SIG-M5 treated with dmso at 0.1 percent for 504 hours (cell line): ENCODE measurements at regions not wholly inside any gene's neighbourhood (a gene's known extent, or its start where the extent isn't known, plus 50 kb on each side); places are given as distances from the start of the nearest gene placed in this dataset.

Experiments
- DNase-seq: peaks from one replicate; lab custom pipeline; 2025; ENCODE audit not compliant: unreplicated experiment; lab: John Stamatoyannopoulos, UW

DNA sequence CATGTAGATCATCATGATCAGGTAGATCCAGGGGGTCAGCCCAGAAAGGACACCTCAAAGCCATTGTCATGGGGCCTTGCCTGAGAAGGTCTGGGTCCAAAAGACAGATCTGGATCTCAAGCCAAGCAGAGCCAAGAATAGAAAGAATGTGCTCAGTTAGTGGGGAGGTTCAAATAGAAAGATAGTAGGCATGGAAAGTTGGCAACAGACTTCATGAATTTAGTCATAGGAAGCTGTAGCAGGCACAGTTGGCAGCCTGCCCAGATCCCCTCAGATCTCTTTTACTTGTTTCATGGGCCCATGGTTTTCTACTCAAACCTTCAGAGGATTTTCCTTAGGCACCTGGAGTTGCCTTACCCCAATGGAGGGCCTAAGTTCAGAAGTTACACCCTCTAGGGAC is 767.0 kb downstream of the SLC4A3 start:
- DNase-seq: no peak

GRCh38 chr2:220396287-220396686 is 768.9 kb downstream of the SLC4A3 start:
- no peak for DNase-seq

DNA sequence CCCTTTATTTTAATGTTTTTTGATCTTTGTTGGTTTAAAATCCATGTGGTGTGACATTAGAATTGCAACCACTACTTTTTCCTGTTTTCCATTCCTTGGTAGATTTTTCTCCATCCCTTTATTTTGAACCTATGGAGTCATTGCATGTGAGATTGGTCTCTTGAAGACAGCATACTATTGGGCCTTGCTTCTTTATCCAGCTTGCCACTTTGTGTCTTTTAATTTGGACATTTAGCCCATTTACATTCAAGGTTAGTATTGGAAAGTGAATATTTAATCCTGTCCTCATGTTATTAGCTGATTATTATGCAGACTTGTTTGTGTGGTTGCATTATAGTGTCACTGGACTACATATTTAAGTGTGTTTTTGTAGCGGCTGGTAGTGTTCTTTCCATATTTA is 782.9 kb downstream of the SLC4A3 start:
- DNase-seq: no peak

DNA sequence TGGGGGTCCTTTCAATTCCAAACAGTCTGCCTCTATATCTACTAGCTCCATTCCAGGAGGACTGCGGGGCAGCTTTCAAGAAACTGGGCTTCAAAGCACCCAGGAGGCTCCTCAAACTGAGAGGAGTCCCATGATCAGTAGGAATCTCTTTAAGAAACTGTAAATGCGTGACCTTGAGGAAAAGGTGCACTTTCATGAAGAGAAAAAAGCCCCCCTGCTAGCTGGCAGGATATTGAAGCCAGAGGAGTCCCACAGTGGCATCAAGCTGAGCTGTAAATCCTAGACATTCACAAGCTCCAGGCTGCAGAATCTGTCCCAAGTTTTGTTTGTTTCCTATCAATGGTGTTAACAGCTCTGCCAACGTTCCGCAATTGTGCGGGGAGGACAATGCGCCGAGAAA is 790.1 kb downstream of the SLC4A3 start:
- DNase-seq: no peak

DNA sequence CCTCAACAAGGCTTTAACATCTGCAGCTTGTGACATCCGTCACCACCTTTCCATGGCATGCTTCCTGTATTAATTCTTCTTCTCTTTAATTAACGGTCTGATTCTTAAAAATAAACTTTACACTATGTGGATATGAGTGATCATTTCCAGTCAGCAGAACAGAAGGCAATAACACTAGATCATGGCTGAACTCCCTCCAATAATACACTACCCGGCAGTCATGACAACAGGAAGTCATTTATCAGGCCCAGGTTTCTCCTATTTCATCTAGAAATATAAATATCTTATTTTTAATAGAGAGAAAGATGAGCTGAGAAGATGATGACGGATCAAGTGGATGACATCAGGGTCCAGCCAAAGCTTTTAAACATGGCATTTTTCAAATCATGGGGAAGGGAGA is 792.2 kb downstream of the SLC4A3 start:
- DNase-seq: no peak

GRCh38 chr2:220420820-220421219 is 793.4 kb downstream of the SLC4A3 start:
- no peak for DNase-seq

- no peak for DNase-seq
Observed at GRCh38 chr2:220422676-220423075, 795.2 kb downstream of the SLC4A3 start.

GRCh38 chr2:220424561-220424960 is 797.1 kb downstream of the SLC4A3 start:
- no peak for DNase-seq

- no peak for DNase-seq
Observed at GRCh38 chr2:220432645-220433044, 805.2 kb downstream of the SLC4A3 start.

DNA sequence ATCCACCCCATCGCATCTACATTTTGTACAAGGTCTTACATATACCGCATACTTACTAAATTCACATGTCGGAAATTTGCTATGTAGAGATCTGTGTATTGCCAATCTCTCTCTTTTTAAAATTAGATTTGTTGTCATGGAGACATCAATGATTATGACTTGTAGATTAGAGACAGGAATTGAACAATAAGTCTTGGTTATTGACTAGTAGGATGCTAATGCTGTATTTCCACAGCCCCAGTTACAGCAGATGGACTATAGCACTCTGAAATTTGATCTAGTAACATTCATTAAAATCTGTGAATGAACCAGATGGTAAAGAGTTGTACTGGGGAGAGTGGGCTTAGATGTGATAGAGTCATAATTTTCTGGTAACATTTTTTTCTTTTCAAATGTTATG is 805.7 kb downstream of the SLC4A3 start:
- no peak for DNase-seq

- DNase-seq: no peak
Observed at GRCh38 chr2:220434385-220434784, 807.0 kb downstream of the SLC4A3 start.

DNA sequence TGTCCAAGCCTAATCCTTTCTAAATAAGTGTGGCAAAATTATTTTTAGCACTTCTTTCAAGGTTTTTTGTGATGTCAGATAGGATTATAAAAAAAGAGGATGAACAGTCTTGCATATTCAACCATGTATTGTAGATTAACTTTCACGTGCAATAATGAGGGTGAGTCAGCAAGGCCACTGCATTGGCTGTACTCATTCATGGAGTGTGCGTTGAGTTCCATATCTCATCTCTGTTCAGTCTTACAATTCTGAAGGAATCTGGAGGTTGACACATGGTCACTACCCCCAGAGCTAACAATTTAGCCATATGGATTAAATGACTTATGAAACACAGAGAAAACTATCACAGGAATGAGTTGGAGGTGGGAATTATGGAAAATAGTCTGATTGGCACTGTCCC is 810.5 kb downstream of the SLC4A3 start:
- no peak for DNase-seq

DNA sequence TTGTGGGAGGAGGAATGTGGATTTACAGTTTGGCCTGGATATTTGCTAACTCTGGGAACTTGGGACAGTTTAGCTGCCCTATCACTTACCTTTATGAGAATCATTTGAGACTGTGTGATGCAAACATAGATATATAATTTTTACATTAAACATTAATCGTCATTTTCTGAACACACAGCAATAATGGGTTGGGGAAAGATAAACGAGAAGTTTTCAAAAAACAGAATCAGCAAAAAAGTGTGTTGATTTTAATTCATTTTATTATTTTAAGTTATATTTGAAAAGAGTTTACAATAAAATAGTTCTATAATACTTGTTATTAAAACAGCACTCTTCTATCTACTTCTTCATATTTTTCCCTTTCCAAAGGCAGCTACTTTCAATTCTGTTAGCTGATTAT is 813.3 kb downstream of the SLC4A3 start:
- DNase-seq: no peak

GRCh38 chr2:220441404-220441803 is 814.0 kb downstream of the SLC4A3 start:
- DNase-seq: no peak

GRCh38 chr2:220442012-220442411 is 814.6 kb downstream of the SLC4A3 start:
- DNase-seq: no peak

DNA sequence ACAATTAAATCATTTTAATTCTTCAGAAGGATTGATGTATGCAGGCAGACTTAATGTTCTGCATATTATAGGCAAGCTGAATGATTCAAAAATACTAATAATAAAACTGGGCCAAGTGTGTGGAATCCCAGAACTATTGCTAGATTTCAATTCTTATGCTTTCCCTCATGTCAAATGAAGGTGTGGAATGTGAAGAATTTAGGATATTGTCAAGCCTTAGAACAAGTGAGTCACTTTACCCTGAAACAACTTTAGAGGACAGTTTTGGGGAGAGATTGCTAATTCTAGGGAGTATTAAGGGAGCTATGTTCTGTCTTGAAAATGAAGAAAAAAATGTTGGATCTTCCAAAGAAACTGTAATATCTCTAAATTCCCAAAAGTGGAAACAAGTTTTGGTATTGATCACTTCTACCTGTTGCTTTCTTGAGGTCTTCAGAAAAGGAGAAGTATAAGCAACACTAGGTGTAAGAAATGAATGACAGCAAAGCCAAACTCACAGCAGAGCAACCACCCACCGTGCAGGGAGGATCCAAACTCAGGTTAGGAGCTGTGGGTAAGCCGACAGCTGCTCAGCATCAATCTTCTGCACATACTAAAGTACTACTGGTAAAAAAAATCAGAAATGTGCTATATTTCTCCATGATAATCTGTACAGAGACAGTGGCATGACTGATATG is 818.1 kb downstream of the SLC4A3 start:
- no peak for DNase-seq

- DNase-seq: no peak
Observed at GRCh38 chr2:220446106-220446712, 818.8 kb downstream of the SLC4A3 start.

GRCh38 chr2:220450846-220451245 is 823.4 kb downstream of the SLC4A3 start:
- no peak for DNase-seq

- no peak for DNase-seq
Observed at GRCh38 chr2:220451438-220451837, 824.0 kb downstream of the SLC4A3 start.

- DNase-seq: no peak
Observed at GRCh38 chr2:220452561-220452960, 825.1 kb downstream of the SLC4A3 start.

DNA sequence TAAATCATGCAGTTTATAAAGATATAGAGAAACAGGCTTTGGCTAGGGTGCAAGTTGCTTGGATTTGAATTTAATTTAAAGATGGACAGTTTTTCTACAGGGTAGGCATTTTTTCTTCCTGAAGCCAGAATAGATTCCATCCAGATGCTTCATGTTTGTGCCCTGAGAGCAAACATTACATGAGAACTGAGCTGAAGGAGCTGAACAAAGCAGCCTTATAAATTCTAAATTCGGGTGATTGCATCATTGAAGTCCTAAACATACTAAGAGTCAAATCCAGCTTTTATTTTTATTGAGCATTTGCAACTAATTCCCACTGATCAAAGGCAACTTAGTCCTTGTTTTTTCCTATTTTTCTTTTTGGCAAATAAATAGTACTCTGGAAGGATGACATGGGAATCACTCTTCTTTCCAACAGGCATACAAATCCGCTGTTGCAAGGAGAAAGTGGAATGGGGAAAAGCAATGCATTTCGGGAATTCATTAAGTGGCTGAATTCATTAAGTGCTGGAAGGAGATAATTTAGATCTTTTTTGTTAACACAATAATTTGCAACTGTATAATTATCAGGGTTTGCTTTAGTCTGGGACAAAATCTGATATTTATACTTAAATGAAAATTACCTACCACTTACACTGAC is 828.0 kb downstream of the SLC4A3 start:
- no peak for DNase-seq

DNA sequence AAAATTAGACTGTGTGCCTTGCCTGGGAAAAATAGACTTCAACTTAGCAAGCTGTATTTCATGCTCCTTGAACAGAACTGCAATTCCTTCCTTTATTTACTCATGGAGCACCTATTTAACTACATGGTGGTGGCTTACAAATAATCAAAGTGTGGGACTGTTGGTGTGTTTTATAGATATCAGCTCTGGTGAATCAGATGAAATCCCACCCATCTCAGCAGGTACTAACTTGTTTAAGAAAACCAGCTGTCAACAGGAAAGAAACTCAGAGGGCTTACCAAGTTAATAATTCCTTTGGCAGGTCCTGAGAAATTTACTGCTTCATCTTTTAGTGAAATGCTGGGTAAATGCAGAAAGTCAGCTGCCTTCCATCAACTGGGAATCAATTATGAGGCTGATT is 830.6 kb downstream of the SLC4A3 start:
- no peak for DNase-seq
